Left lobe of liver (tissue), 2 donors: ENCODE measurements at regions not wholly inside any gene's neighbourhood (a gene's known extent, or its start where the extent isn't known, plus 50 kb on each side); places are given as distances from the start of the nearest gene placed in this dataset.
"Not testable (repeated sequence)": the region's sequence is repeated elsewhere in the genome, so short reads cannot be mapped to it uniquely, and the experiment has no call there.

Source experiments
- ATAC-seq: fragments of 200-7000 bp; cut with Tn5 transposase; one replicate; pipeline ENCODE4 v1.9.1; 2020; ENCODE audit warnings: mild to moderate bottlenecking, moderate library complexity
- DNase-seq: peaks from one replicate; pipeline ENCODE4 v3.0.0-alpha.2; 2020; ENCODE audit warnings: low spot score
- donor health status: DM: no; HTN: no; CAD: no; lungs with moderate emphysema.
- donor health status: DM: no; HTN: yes; CAD: no.

GRCh38 chr2:239806276-239806675 is 218.9 kb downstream of the NDUFA10 start:
- ATAC-seq (no peak), DNase-seq (no peak)

DNA sequence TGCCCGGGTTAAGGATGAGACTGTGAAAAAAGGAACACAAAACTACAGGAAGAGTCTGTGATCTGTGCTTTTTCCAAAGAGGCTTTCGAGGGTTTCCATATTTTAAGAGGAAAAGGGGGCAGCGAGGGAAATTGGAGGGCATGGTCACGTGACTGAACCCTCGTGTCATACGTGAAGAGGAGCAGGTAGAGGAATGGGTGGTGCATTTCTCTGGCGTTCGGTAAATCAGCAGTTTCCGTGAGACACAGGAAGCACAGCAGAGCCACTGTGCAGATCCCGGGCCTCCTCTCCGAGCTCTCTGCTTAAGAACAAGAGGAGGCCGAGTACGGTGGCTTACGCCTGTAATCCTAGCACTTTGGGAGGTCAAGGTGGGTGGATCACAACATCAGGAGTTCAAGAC is 219.7 kb downstream of the NDUFA10 start:
- ATAC-seq = no peak
- DNase-seq = no peak

GRCh38 chr2:239805043-239805329 is 220.2 kb downstream of the NDUFA10 start:
- no peak for DNase-seq
- ATAC-seq = no peak

DNA sequence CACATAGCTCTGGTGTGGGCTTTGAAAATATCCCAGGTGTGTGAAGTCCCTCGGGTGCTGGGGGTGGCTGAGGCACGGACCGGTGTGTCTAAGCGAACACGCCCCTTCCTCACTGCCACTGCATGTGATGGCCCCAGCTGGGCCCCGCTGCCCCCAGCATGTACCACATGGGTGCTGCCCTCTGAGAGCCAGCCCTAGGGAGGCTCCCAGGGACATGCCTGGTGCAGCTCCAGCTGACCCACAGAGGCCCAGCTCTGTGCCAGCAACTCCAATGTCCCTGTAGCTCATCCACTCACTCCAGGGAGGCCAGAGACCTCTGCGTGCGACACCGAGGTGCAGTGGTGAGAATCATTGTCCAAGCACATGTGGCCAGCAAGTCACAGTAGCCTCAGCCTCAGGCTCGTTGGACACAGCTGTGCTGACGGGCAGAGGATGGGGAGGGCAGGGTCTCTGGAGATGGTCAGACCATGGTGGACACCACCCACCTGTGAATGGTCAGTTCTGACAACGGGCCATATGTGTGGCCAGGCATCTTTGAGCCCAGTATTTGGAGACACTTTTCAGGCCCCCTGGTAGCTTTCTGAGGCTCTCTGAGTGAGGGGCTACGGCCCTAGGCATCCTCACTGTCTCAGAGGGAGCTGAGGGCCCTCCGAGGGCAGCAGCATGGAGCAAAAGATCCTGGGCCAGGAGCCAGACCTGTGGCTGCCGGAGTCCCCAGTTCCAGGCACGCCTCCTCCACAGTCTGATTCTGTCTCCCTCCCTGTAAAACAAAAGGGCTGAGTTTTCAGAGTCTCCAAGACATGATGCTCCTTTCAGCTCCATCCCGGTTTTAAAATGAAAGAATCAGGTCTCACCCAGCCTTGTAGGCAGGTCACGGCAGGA is 220.7 kb downstream of the NDUFA10 start:
- peak; percentile 31 for DNase-seq
- ATAC-seq = no peak

- DNase-seq = no peak
- no peak for ATAC-seq
These were observed 221.4 kb downstream of the NDUFA10 start for GRCh38 chr2:239803766-239804115.

DNA sequence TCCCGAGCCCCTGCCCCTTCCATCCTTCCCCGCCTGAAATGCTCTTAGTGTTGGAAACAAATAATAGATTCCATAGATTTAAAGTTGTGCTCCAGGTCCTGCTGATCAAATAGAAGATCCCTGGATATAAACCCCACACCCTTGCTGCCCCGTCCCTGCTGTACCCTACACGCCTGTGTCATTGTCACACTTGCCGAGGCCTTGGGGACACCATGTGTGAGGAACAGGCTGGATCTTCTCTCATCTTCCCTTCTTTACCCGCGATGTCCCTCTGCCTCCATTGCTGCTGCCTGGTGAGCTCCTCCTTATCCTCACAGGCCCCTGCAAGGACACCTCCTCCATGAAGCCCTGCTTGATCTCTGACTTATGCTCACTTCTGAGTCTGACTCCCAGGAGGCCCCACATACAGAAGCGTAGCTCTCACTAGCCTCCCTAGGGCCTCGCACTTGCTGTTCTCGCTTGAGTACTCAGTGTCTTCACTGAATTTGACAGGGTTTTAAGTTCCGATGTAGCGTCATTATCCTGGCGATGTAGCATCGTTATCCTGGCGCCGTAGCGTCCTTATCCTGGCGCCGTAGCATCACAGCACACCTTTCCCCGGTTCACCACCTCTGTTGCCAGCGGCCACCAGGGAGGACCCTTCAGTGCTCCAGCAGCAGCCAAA is 221.9 kb downstream of the NDUFA10 start:
- no peak for ATAC-seq
- peak; percentile 27 for DNase-seq

GRCh38 chr2:239802185-239802649 is 222.9 kb downstream of the NDUFA10 start:
- DNase-seq = peak; percentile 35

DNA sequence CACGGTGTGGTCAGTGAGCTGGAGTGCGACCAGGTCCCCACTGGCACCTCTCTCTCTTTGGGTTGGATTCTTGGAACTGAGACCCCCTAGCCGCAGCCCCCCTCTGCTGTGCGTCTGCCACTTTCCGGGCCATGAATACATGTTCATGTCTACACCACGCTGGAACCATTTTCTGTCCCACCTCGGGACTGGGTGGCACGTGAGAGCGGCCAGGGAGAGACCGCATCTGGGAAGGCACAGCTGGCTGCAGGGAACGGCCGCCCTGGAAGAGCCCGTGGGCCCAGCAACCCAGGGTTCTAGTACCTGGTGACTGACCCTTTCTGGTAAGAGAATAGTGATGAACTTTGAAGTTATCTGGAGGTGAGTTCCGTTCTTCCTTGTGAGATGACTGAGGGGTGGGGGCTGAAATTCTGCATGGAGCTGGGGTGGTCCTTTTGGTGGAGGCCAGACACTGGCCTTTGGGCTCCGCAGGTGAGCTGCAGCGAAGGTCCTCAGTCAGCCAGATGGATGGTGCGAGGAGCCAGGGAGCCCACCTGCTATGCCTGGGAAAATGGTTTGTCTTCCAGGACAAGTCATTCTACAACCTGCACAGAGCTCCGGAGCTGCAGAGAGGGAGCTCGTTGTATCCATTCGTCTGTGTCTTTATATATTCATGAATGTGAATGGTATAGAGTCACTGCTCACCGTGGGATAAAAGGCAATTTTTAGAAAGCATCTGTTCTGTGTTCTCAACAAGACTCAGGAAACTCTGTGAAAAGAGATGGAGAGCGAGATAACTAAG is 223.5 kb downstream of the NDUFA10 start:
- DNase-seq (peak; percentile 33), ATAC-seq (no peak)

More at GRCh38 chr2:239802185-239802649, 222.9 kb downstream of the NDUFA10 start:
- no peak for ATAC-seq

DNA sequence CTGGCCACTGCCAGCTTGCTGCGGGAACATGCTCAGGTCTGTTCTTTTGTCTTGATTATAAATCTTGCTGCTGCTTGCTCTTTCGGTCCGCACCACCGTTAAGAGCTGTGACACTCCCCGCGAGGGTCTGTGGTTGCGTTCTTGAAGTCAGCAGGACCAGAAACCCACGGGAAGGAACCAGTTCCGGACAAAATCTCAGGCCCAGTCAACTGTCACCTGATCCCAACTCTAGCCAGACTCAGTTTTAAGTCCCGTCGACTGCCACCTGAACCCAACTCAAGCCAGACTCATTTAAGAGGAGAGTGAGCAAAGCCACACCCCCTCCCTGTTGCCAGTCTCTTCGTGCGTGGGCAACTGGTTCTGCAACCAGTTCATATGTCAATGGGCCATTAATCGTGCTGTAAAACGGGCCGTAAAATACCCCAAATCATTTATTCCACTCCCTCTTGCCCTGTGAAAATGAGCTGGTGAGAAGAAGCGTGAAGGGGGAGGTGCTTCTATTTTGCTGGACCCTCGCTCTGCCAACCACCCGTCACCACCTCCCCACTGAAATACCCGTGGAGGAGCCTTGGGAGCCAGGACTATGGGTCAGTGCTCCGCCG is 224.3 kb downstream of the NDUFA10 start:
- DNase-seq = peak; percentile 16
- no peak for ATAC-seq

DNA sequence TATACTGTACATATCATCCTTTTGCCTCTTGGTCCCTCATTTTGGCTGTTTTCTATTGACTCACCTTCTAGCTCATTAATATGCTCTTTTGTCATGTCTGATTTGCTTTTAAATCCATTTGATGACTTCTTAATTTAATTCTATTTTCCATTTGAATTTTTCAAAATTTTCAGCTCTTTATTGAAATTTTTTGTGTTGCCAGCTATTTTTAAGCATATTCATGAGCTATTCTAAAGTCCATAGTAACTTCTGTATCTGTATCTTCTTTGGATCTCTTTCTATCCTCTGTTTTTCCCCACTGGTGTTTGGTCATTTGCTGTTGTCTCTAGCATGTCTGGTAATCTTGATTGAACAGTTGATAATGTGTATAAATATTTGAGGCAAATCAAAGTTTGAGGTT is 227.8 kb downstream of the NDUFA10 start:
- ATAC-seq = no peak
- DNase-seq = no peak

DNA sequence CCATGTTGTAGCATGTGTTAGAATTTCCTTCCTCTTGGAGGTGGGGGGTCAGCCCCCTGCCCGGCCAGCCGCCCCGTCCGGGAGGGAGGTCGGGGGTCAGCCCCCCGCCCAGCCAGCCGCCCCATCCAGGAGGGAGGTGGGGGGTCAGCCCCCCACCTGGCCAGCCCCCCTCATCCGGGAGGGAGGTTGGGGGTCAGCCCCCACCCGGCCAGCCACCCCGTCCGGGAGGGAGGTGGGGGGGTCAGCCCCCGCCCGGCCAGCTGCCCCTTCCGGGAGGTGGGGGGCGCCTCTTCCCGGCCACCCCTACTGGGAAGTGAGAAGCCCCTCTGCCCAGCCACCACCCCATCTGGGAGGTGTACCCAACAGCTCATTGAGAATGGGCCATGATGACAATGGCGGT is 229.4 kb downstream of the NDUFA10 start:
- ATAC-seq, DNase-seq: not testable (repeated sequence)

GRCh38 chr2:239793836-239794235 is 231.3 kb downstream of the NDUFA10 start:
- ATAC-seq (no peak), DNase-seq (no peak)

DNA sequence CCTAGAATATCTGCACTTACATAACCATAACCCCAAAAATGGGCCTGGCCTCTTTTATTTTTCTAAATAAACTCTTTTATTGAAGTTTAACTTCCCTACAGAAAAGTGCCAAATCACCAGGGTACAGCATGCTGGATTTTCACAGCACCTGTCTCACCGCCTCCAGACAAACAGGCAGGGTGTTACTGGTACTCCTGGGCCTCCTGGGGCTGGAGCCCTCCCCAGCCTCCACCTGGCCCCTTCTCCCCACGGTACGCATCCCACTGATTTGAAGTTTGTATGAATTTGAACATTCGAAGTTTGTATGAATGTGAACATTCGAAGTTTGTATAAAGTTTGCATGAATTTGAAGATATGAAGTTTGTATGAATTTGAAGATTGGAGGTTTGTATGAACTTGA is 232.1 kb downstream of the NDUFA10 start:
- no peak for DNase-seq
- no peak for ATAC-seq

GRCh38 chr2:239792405-239793084 is 232.6 kb downstream of the NDUFA10 start:
- ATAC-seq = no peak
- no peak for DNase-seq

DNA sequence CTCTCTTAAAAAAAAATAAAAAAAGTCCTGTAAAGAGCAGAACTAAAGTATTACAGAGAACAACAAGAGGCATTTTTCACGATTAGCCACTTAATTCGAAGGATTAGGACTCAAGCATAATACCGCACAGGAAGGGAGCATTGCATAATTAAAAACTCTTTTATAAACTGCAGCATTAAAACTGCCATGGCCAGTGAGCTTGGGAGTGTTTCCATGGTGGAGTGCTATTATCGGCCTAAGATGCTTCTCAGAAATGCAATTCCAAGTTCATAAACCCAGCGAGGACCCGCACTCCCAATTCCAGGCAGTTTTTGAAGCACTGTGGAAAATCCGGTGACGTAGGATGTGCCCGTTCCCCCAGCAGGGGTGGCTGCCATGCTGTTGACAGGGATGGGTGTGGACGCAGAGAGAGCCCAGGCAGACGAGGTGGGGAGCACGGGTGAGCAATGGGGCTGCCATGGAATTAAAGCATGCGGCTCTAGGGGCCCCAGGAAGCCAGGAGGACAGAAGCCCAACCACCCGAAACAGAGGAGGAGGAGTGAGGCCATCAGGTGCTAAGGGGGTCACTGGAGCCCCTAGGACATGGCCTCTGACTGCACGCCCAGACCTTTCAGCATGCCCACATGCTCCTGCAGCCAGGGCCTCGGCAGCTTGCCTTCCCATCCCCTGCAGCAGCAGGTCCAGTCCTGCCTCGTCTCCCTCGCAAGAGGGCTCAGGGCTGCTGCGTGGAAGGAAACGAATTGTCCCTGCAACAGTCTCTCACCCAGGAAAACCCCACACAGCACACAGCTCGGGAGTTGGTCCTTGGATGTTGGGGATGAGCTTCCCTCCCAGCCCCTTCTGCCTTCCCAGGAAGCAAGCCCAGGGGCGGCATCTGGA is 233.4 kb downstream of the NDUFA10 start:
- DNase-seq (no peak), ATAC-seq (no peak)

DNA sequence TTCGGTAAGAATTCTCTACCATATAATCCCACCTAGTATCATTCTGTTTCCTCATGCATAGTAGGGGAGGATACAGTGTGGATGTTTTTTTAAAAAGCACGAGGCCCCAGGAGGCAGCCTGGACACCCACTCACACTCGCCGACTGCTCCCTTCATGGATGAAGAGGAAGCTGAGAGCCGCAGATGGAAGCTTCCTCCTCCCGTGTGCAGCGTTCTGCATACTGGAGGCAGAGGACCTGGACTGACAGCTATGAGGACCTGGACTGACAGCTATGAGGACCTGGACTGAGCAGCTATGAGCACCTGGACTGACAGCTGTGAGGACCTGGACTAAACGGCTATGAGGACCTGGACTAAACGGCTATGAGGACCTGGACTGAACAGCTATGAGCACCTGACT is 234.4 kb downstream of the NDUFA10 start:
- DNase-seq (no peak), ATAC-seq (no peak)

DNA sequence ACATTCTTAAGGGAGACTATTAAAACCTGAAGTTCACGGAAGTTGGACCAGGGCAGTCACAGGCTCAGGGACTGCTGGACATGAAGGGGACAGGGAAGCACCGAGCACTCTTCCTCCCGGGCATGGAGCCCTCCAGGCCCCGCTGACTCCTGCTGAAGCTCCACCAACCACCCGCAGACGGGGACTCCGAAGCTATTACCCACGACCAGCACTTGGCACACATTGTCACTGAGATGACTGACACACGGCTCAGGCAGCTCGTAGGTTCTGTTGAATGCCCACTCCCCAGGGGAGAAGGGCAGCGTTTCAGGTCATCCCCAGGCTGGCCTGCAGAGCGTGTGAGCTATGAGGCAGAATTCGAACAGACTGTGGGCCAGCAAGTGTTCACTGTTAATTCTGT is 234.8 kb downstream of the NDUFA10 start:
- ATAC-seq = no peak

DNA sequence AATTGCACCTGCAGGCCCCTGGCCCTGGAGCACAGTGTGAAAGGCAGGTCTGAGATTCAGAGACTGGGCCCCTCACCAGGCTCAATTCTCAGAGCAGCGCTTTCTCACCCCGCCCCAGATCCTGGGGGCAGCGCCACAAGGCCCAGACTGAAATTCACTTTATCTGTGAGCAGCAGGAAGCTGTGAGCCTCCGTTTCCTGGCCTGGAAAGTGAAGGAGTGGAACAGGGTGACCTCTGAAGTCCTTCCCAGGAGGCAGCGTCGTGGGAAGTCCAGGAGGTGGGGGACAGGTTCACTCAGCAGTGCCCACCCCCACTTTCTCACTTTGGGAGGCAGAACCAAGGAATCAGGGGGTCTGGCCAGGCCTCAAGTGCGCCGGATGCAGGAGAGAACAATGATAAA is 235.4 kb downstream of the NDUFA10 start:
- ATAC-seq (peak; percentile 39), DNase-seq (no peak)

More for the DNA sequence above, 234.8 kb downstream of the NDUFA10 start:
- DNase-seq = no peak

DNA sequence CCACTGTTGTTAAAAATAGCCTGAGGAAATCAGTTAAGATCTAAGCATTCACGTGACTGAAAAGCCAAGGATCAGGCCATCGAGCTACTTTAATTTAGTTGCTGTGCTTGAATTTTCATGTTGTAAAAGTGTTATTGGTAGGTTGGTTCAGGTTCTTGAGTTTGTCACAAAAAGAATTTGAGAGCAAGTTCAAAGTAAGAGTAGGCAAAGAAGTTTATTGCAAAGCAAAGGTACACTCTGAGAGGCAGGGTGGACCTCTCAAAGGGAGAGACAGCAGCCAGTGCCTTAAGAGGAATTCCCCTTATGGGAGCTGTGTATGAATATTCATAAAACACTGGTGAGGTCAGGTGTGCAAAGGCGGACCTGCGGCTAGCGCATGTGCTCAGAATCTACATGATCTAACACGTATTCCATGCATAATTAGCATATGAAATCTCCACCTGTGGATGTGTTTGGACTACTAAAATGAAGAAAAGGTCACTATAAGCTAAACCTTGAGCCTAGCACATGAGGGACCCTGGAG is 236.5 kb downstream of the NDUFA10 start:
- DNase-seq (no peak), ATAC-seq (no peak)
